Osteoblast (primary cell): ENCODE measurements at regions not wholly inside any gene's neighbourhood (a gene's known extent, or its start where the extent isn't known, plus 50 kb on each side); places are given as distances from the start of the nearest gene placed in this dataset.

Source experiments
- DNase-seq: peaks from one replicate; pipeline ENCODE4 v3.0.0; 2011; ENCODE audit warnings: low spot score, mixed read lengths; ENCODE audit not compliant: insufficient read length; ENCODE audit errors: missing footprints
- H2AFZ ChIP-seq: 2 replicates; pipeline ENCODE4 v1.6.0; 2011; ENCODE audit warnings: mild to moderate bottlenecking, low read length
- H3K27ac ChIP-seq: 2 replicates; pipeline ENCODE4 v1.5.1; 2011; ENCODE audit warnings: mild to moderate bottlenecking, low read depth, low read length, moderate library complexity
- H3K27me3 ChIP-seq: 2 replicates; pipeline ENCODE4 v1.6.0; 2012; ENCODE audit warnings: mild to moderate bottlenecking, control low read depth, inconsistent platforms, low read length, moderate library complexity; ENCODE audit not compliant: insufficient read depth
- H3K36me3 ChIP-seq: 2 replicates; pipeline ENCODE4 v1.5.1; 2011; ENCODE audit warnings: mild to moderate bottlenecking, low read length, control low read depth, moderate library complexity; ENCODE audit not compliant: insufficient read depth
- H3K4me1 ChIP-seq: 2 replicates; pipeline ENCODE4 v1.5.1; 2011; ENCODE audit warnings: mild to moderate bottlenecking, low read length, control low read depth, moderate library complexity; ENCODE audit not compliant: insufficient read depth
- H3K4me2 ChIP-seq: 2 replicates; pipeline ENCODE4 v1.6.0; 2011; ENCODE audit warnings: mild to moderate bottlenecking, low read length; ENCODE audit not compliant: insufficient read depth
- H3K4me3 ChIP-seq: fragments of 200-600 bp; sonication (generic); 3 replicates; pipeline ENCODE4 v1.5.1; 2012; ENCODE audit warnings: mild to moderate bottlenecking, low read length, inconsistent platforms; ENCODE audit not compliant: insufficient read depth
- H3K79me2 ChIP-seq: 2 replicates; pipeline ENCODE4 v1.6.0; 2012; ENCODE audit warnings: mild to moderate bottlenecking, low read length, control low read depth, inconsistent platforms; ENCODE audit not compliant: insufficient read depth
- H3K9me3 ChIP-seq: 2 replicates; pipeline ENCODE4 v1.5.1; 2011; ENCODE audit warnings: low read depth, low read length, control low read depth
- H4K20me1 ChIP-seq: 2 replicates; pipeline ENCODE4 v1.6.0; 2012; ENCODE audit warnings: mild to moderate bottlenecking, low read length, control low read depth; ENCODE audit not compliant: insufficient read depth
- CTCF ChIP-seq: IDR thresholded peaks from 2 replicates; pipeline ENCODE4 v1.5.1; 2011; ENCODE audit warnings: mild to moderate bottlenecking, low read depth, low read length, moderate library complexity; ENCODE audit errors: extremely low read depth

DNA sequence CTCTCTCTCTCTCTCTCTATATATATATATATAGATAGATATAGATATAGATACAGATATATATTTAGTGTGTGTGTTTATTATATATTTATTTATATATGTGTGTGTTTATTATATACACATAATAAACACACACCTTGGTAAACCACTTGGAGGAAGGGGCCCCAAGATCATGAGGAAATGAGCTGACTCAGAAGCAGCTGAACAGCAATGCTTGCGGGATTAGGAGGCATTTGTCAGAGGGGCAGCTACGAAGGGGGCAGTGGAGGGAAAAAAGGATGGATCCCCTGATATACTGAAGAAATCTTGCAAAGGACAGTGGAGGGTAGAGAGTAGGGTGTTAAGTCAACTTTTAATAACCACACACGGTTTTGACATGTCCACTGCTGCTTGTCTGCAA, 120.0 kb upstream of the SORBS2 start:
- peak overlapping the region; percentile 66 for H3K4me3 ChIP-seq
- DNase-seq: no peak
- no peaks in the 10 kb centered on the region for H3K27me3 ChIP-seq
- no peaks in the 10 kb centered on the region for H4K20me1 ChIP-seq
- H3K9me3 ChIP-seq: no peaks in the 10 kb centered on the region
- H3K79me2 ChIP-seq: no peaks in the 10 kb centered on the region
- peak overlapping the region; percentile 86 for H3K4me2 ChIP-seq
- peak overlapping the region; percentile 66 for H2AFZ ChIP-seq
- no peak for TF ChIP-seq CTCF
- peaks cover 27% of the 10 kb centered on the region for H3K4me1 ChIP-seq
- no peaks in the 10 kb centered on the region for H3K36me3 ChIP-seq
- H3K27ac ChIP-seq: peak overlapping the region; percentile 99

- no peak for TF ChIP-seq CTCF
- Histone ChIP-seq H3K4me2 (peak overlapping the region; percentile 86), H3K79me2 (no peaks in the 10 kb centered on the region), H2AFZ (peak overlapping the region; percentile 66), H3K27ac (peak overlapping the region; percentile 99), H3K4me3 (peak overlapping the region; percentile 66), H3K9me3 (no peaks in the 10 kb centered on the region), H3K27me3 (no peaks in the 10 kb centered on the region), H4K20me1 (no peaks in the 10 kb centered on the region), H3K36me3 (no peaks in the 10 kb centered on the region), H3K4me1 (peaks cover 27% of the 10 kb centered on the region)
- peak; percentile 79 for DNase-seq
Measured at GRCh38 chr4:185932491-185932890, 120.5 kb upstream of the SORBS2 start.

GRCh38 chr4:185933078-185933581, 121.1 kb upstream of the SORBS2 start:
- Histone ChIP-seq H4K20me1 (no peaks in the 10 kb centered on the region), H3K79me2 (no peaks in the 10 kb centered on the region), H3K27ac (peak overlapping the region; percentile 99), H3K27me3 (no peaks in the 10 kb centered on the region), H3K4me2 (peak overlapping the region; percentile 86), H3K36me3 (no peaks in the 10 kb centered on the region), H3K4me3 (peak overlapping the region; percentile 66), H3K9me3 (no peaks in the 10 kb centered on the region), H2AFZ (peak overlapping the region; percentile 20), H3K4me1 (peaks cover 27% of the 10 kb centered on the region)
- no peak for TF ChIP-seq CTCF
- DNase-seq: peak; percentile 93

DNA sequence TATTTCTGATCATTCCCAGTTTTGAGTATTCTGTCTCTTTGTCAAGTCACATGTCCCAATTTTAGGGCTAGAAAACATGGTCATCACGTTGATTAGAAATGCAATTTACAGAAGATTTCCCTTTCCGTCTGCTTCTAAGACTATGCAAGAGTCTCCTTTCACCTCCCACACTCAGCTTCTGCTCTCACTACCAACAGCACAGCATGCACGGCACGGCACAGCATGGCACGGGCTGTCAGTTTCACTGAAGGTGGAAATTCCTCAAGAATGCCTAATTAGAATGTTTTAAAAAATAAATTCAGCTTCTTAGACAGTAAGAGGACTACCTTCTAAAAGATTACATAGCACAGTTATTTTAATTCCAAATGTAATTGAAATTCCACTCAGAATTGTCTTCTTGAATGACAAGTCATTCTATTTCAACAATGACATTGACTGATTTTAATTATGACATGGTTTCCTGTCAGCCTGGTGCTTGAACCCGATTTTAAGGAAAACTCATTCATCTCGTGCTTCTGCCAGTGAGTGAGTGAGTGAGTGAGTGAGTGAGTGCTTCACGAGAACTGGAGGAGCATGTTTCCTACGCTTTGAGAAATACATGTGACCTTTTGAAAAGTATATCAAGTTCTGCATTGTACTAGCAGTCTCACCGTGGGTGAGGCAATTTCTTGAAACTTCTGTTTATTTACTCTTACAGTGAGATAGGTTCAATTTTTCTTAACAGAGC, 124.8 kb upstream of the SORBS2 start:
- Histone ChIP-seq H3K36me3 (no peaks in the 10 kb centered on the region), H2AFZ (no peak overlapping the region), H4K20me1 (no peaks in the 10 kb centered on the region), H3K4me2 (no peak overlapping the region), H3K4me1 (peaks cover 19% of the 10 kb centered on the region), H3K79me2 (no peaks in the 10 kb centered on the region), H3K27ac (no peak overlapping the region), H3K27me3 (no peaks in the 10 kb centered on the region), H3K9me3 (no peaks in the 10 kb centered on the region), H3K4me3 (no peak overlapping the region)
- no peak for DNase-seq
- no peak for TF ChIP-seq CTCF
